Fibroblast of villous mesenchyme (primary cell): ENCODE measurements at regions not wholly inside any gene's neighbourhood (a gene's known extent, or its start where the extent isn't known, plus 50 kb on each side); places are given as distances from the start of the nearest gene placed in this dataset.
A peak's percentile ranks its signal among the peaks of the same experiment; 100 is the strongest.
"Not testable (repeated sequence)": the region's sequence is repeated elsewhere in the genome, so short reads cannot be mapped to it uniquely, and the experiment has no call there.

Experiments
- DNase-seq: peaks from one replicate; pipeline ENCODE4 v3.0.0-alpha.2; 2010; ENCODE audit warnings: low read depth
- H3K4me3 ChIP-seq: 2 replicates; pipeline ENCODE4 v1.5.1; 2011; ENCODE audit warnings: low read depth, mild to moderate bottlenecking, low read length
- CTCF ChIP-seq: IDR thresholded peaks from 2 replicates; pipeline ENCODE4 v1.5.1; 2012; ENCODE audit warnings: low read depth, mild to moderate bottlenecking, low read length; ENCODE audit not compliant: insufficient read depth

- H3K4me3 ChIP-seq = no peak overlapping the region
- peak; percentile 54 for DNase-seq
- no peak for TF ChIP-seq CTCF
These were observed 107.3 kb upstream of the CEP126 start for GRCh38 chr11:101807531-101807930.

- no peak for DNase-seq
- H3K4me3 ChIP-seq = no peak overlapping the region
- TF ChIP-seq CTCF = no peak
These were observed 111.2 kb upstream of the CEP126 start for GRCh38 chr11:101803651-101804050.

- peak; percentile 21 for DNase-seq
- no peak overlapping the region for H3K4me3 ChIP-seq
- no peak for TF ChIP-seq CTCF
These were observed 117.5 kb upstream of the CEP126 start for GRCh38 chr11:101797335-101797734.

- peak; percentile 39 for DNase-seq
- no peak overlapping the region for H3K4me3 ChIP-seq
- TF ChIP-seq CTCF = no peak
These were observed 122.0 kb upstream of the CEP126 start for GRCh38 chr11:101792814-101793213.

- peak; percentile 13 for DNase-seq
- TF ChIP-seq CTCF = no peak
- no peak overlapping the region for H3K4me3 ChIP-seq
These were observed 127.9 kb upstream of the CEP126 start for GRCh38 chr11:101786916-101787315.

GRCh38 chr11:101786421-101786820, 128.4 kb upstream of the CEP126 start:
- TF ChIP-seq CTCF = no peak
- no peak overlapping the region for H3K4me3 ChIP-seq
- no peak for DNase-seq

- DNase-seq, H3K4me3 ChIP-seq: not testable (repeated sequence)
These were observed 135.6 kb upstream of the CEP126 start for GRCh38 chr11:101779167-101779566.
